K562 (cell line): ENCODE measurements at regions not wholly inside any gene's neighbourhood (a gene's known extent, or its start where the extent isn't known, plus 50 kb on each side); places are given as distances from the start of the nearest gene placed in this dataset.

Experiments
- ATAC-seq: fragments of 200-7000 bp; cut with Tn5 transposase; 3 replicates; pipeline ENCODE4 v1.9.1; 2020; ENCODE audit warnings: moderate library complexity
- BruUV-seq: library from RNA; stranded (reverse); fragments of 400-500 nt; replicated peaks from 2 replicates; lab custom pipeline; 2021; lab: Mats Ljungman, UMichigan
- CTCF ChIA-PET: fragments of 300-600 bp; formaldehyde crosslinking; extraction: SDS; loops from one replicate; lab custom pipeline; 2021; ENCODE audit warnings: low intra/inter-chr PET ratio; lab: Yijun Ruan, JAX
- POLR2A ChIA-PET: fragments of 300-600, 350-650 bp; sonication (Branson Sonifier 250); formaldehyde crosslinking; extraction: SDS; loops from one replicate; lab custom pipeline; 2021; ENCODE audit warnings: antibody characterized with exemption, inconsistent platforms; lab: Yijun Ruan, JAX
- DNase-seq, 4 experiments: peaks; one replicate each; pipeline versions ENCODE4 v3.0.0 to v3.0.0-alpha.2; 2011 to 2018; ENCODE audit warnings: low spot score in 3 of 4, mixed read lengths in 3 of 4; ENCODE audit errors: extremely low read depth in 1 of 4
- FAIRE-seq: peaks from 2 replicates; lab custom pipeline; 2011; peaks lifted over from hg19 to GRCh38; lab: Jason Lieb, UNC
- H2AFZ ChIP-seq: 2 replicates; pipeline ENCODE4 v1.6.0; 2011; ENCODE audit warnings: low read depth, low read length, control low read depth, inconsistent platforms
- H3K27ac ChIP-seq: fragments of 200-600 bp; 3 replicates; pipeline ENCODE4 v1.8.0; 2011; ENCODE audit warnings: low read depth, mild to moderate bottlenecking, control low read depth, inconsistent platforms, low read length, moderate library complexity, mixed read lengths; ENCODE audit errors: extremely low read depth
- H3K27me3 ChIP-seq, 2 experiments: fragments of 300-600 bp in 1 of 2; 2 replicates in 1 of 2; 3 replicates in 1 of 2; pipeline versions ENCODE4 v1.6.0 to v1.8.0; 2011; ENCODE audit warnings: inconsistent platforms in 2 of 2, low read length in 2 of 2, mild to moderate bottlenecking in 1 of 2, mixed read lengths in 1 of 2, moderate library complexity in 1 of 2; ENCODE audit not compliant: control insufficient read depth in 2 of 2, insufficient read depth in 2 of 2
- H3K36me3 ChIP-seq: fragments of 300-600 bp; 3 replicates; pipeline ENCODE4 v1.8.0; 2011; ENCODE audit warnings: mild to moderate bottlenecking, low read length, inconsistent platforms; ENCODE audit not compliant: control insufficient read depth, insufficient read depth
- H3K4me1 ChIP-seq, 2 experiments: fragments of 200-600 bp in 1 of 2; replicated peaks in 1 of 2; 2 replicates in 1 of 2; 3 replicates in 1 of 2; pipeline versions ENCODE4 v1.5.1 to v1.8.0; 2011; ENCODE audit warnings: inconsistent platforms in 2 of 2, low read length in 2 of 2, mild to moderate bottlenecking in 1 of 2, mixed read lengths in 1 of 2, moderate library complexity in 1 of 2; ENCODE audit not compliant: control insufficient read depth in 2 of 2, insufficient read depth in 2 of 2
- H3K4me2 ChIP-seq: 2 replicates; pipeline ENCODE4 v1.6.1; 2011; ENCODE audit warnings: low read length, control low read depth, inconsistent platforms, mixed read lengths; ENCODE audit not compliant: insufficient read depth
- H3K4me3 ChIP-seq: fragments of 200-600 bp; sonication (generic), shearing (Covaris generic); 2 replicates; pipeline ENCODE4 v1.5.1; 2016; ENCODE audit warnings: control low read depth, inconsistent platforms
- H3K79me2 ChIP-seq: fragments of 200-600 bp; 3 replicates; pipeline ENCODE4 v1.8.0; 2011; ENCODE audit warnings: low read length, inconsistent platforms; ENCODE audit not compliant: control insufficient read depth, insufficient read depth
- H3K9ac ChIP-seq, 2 experiments: 2 replicates each; pipeline versions ENCODE4 v1.6.0 to v1.6.1; 2011; ENCODE audit warnings: low read depth in 2 of 2, low read length in 2 of 2, control low read depth in 1 of 2, inconsistent platforms in 1 of 2, mild to moderate bottlenecking in 1 of 2, mixed read lengths in 1 of 2; ENCODE audit not compliant: insufficient read depth in 1 of 2
- H3K9me1 ChIP-seq: one replicate; pipeline ENCODE4 v1.6.0; 2011; ENCODE audit warnings: inconsistent platforms, mild to moderate bottlenecking, low read length, moderate library complexity; ENCODE audit not compliant: control insufficient read depth, insufficient read depth
- H3K9me3 ChIP-seq: replicated peaks from 2 replicates; pipeline ENCODE4 v1.5.1; 2011; ENCODE audit warnings: low read depth, low read length, inconsistent platforms; ENCODE audit not compliant: control insufficient read depth, insufficient read depth
- H4K20me1 ChIP-seq: replicated peaks from 2 replicates; pipeline ENCODE4 v1.6.1; 2011; ENCODE audit warnings: low read length, inconsistent platforms, mixed read lengths; ENCODE audit not compliant: control insufficient read depth, insufficient read depth
- E4F1 ChIP-seq: fragments of 250-450 bp; sonication (Bioruptor Pico); IDR thresholded peaks from 2 replicates; pipeline ENCODE4 v1.5.0; 2021; ENCODE audit warnings: mild to moderate bottlenecking, borderline replicate concordance
- RAD51 ChIP-seq: fragments of 450-650 bp; IDR thresholded peaks from 2 replicates; pipeline ENCODE4 v1.7.1; 2016; ENCODE audit warnings: low read depth, mild to moderate bottlenecking, borderline replicate concordance
- ZNF175 ChIP-seq: fragments of 200-800 bp; sonication (Bioruptor generic); IDR thresholded peaks from 2 replicates; pipeline ENCODE4 v1.6.1; 2016; ENCODE audit warnings: low read depth, mild to moderate bottlenecking, missing genetic modification characterization, missing compliant biosample characterization
- ZNF280B ChIP-seq: fragments of 250-450 bp; sonication (Bioruptor Pico); IDR thresholded peaks from 2 replicates; pipeline ENCODE4 v1.5.1; 2021; ENCODE audit warnings: mild to moderate bottlenecking
- ZNF695 ChIP-seq: fragments of 450-650 bp; formaldehyde crosslinking; IDR thresholded peaks from 2 replicates; pipeline ENCODE4 v1.4.0; 2020; ENCODE audit warnings: mild to moderate bottlenecking, moderate library complexity
- WGBS: fragments of 100-300 bp; shearing (Covaris generic); methylation state at CpG from one replicate; pipeline ENCODE4 v1.1.6; 2016; ENCODE audit warnings: low coverage, mixed read lengths; ENCODE audit not compliant: insufficient coverage; ENCODE audit errors: missing lambda C conversion rate; 5-methylcytosine and 5-hydroxymethylcytosine counted together
- in situ Hi-C: fragments of 300-500 bp; cut with MboI; formaldehyde crosslinking; loops from 4 replicates; pipeline ENCODE4 v1.15.0; 2018; ENCODE audit warnings: inconsistent platforms, mixed read lengths
- intact Hi-C: fragments of 100-400 bp; cut with micrococcal nuclease; formaldehyde crosslinking; loops from 2 replicates; pipeline ENCODE4 v1.14.2; 2022

GRCh38 chr3:74004386-74004785 lies 379.6 kb upstream of the PDZRN3 start:
- ChIA-PET POLR2A (no interaction called here), CTCF (no interaction called here)
- TF ChIP-seq ZNF175 (CRISPR knock-in tag) = no peak
- TF ChIP-seq ZNF695 (CRISPR knock-in tag) = no peak
- no peak for TF ChIP-seq RAD51
- TF ChIP-seq ZNF280B (CRISPR knock-in tag) = no peak
- TF ChIP-seq E4F1 (CRISPR knock-in tag) = no peak
- H3K9ac ChIP-seq = no peak overlapping the region
- H3K9me3 ChIP-seq = no peaks in the 10 kb centered on the region
- 0% methylated on average over 2 of the region's 3 CpGs for WGBS
- no peaks in the 10 kb centered on the region for H3K4me1 ChIP-seq
- no peak overlapping the region for H3K4me2 ChIP-seq
- intact Hi-C loops (no loop called here), in situ Hi-C loops (no loop called here)
- H2AFZ ChIP-seq = no peak overlapping the region
- H3K36me3 ChIP-seq = no peaks in the 10 kb centered on the region
- DNase-seq = no peak
- H3K79me2 ChIP-seq = no peaks in the 10 kb centered on the region
- no peak for FAIRE-seq
- no peaks in the 10 kb centered on the region for H3K27me3 ChIP-seq
- no peak for ATAC-seq
- BruUV-seq = no TSS peak
- no peak overlapping the region for H3K4me3 ChIP-seq
- no peaks in the 10 kb centered on the region for H3K9me1 ChIP-seq
- H3K27ac ChIP-seq = no peak overlapping the region
- H4K20me1 ChIP-seq = no peaks in the 10 kb centered on the region
